ENCODE measurements at regions not wholly inside any gene's neighbourhood (a gene's known extent, or its start where the extent isn't known, plus 50 kb on each side); places are given as distances from the start of the nearest gene placed in this dataset.

DNA sequence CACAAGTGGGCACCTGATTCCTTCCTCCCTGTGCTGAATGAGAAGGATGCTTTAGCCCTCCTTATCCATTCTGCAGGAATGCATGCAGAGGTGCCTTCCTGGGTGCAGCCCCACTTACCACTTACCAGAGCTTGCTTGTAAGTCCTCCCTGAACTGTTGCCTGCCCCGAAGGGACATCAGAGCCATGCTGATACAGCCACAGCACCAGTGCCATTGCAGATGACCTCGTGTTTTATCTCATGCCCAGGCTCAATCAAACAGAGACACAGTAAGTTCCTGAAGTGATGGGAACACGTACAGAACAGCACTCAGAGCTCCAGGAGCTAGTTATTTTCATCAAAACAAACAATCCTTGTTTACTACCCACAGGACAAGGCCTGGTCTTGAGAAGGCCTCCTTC lies 81.9 kb downstream of the ATP1A1 start:
- CTCF ChIA-PET: interaction anchor here (0.8 to 1.7 kb wide), 6 partner anchors 8 to 316 kb away, joined by 3 to 8 read pairs (median 4); no protein-coding TSS in a partner anchor
- POLR2A ChIA-PET: no interaction called here
- TF ChIP-seq, protein P1, sequence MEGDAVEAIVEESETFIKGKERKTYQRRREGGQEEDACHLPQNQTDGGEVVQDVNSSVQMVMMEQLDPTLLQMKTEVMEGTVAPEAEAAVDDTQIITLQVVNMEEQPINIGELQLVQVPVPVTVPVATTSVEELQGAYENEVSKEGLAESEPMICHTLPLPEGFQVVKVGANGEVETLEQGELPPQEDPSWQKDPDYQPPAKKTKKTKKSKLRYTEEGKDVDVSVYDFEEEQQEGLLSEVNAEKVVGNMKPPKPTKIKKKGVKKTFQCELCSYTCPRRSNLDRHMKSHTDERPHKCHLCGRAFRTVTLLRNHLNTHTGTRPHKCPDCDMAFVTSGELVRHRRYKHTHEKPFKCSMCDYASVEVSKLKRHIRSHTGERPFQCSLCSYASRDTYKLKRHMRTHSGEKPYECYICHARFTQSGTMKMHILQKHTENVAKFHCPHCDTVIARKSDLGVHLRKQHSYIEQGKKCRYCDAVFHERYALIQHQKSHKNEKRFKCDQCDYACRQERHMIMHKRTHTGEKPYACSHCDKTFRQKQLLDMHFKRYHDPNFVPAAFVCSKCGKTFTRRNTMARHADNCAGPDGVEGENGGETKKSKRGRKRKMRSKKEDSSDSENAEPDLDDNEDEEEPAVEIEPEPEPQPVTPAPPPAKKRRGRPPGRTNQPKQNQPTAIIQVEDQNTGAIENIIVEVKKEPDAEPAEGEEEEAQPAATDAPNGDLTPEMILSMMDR (IDR thresholded peaks at IDR 0.05; ENCODE audit: control extremely low read depth, extremely low read depth, low read depth, missing control alignments): no peak
- DNase-seq (ENCODE audit: extremely low spot score): no peak

DNA sequence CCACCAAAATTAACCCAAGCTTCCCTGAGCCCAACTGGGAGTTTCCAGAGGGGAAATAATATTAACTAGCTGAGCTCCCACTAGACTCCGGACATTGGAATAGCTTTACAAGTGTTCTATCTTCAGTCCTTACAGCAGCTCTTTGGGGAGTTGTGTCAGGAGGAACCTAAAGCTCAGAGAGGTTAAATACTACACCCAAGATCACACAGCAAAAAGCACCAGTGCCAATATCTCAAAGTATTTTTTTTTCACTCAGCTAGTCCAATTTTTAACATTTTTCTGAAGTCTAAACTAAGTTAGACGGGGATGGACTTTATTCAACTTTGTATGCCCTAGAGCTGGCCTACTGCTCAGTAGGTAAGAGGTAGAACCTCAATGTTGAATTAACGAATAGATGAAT lies 82.5 kb downstream of the ATP1A1 start:
- POLR2A ChIA-PET: no interaction called here
- CTCF ChIA-PET: interaction anchor here (0.8 to 3.0 kb wide), 6 partner anchors 8 to 316 kb away, joined by 3 to 14 read pairs (median 4); no protein-coding TSS in a partner anchor
- no peak for DNase-seq (ENCODE audit: extremely low spot score)
- TF ChIP-seq, protein P1 (IDR thresholded peaks at IDR 0.05; ENCODE audit: control extremely low read depth, extremely low read depth, low read depth, missing control alignments): no peak

DNA sequence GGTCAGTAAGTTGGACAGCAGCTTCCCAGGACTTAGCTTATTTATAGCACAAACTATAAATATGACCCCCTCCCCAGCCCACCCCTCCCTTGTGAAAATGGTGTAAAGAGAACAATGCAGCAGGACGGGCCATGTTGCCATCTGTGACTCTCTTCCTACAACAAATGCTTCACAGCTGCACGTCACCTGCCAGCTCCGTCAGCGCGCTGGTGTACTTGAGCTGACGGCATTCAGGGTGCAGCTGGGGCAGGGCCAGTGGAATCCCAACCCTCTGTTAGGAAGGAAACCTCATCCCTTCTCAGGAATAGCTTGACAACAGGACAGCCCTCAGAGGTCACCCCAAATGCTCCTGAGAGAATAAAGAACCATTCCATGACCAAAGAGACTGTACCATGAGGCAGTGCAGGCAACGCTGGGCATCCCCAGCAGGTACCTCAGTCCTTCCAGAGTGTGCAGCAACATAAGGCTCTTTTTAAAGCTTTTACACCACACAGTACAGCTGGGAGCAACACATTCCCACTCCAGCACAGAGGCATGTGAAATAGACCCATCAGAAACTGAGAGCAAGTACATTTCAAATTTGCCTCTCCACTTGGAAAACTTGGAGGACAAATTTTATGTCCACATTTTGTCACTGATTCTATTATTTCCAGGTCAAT lies 85.0 kb downstream of the ATP1A1 start:
- TF ChIP-seq, protein P1 (IDR thresholded peaks at IDR 0.05; ENCODE audit: control extremely low read depth, extremely low read depth, low read depth, missing control alignments): no peak
- POLR2A ChIA-PET: no interaction called here
- CTCF ChIA-PET: interaction anchor here (1.1 to 3.0 kb wide), 3 partner anchors 14 to 27 kb away, joined by 3 to 14 read pairs (median 3); no protein-coding TSS in a partner anchor
- DNase-seq (ENCODE audit: extremely low spot score): no peak

DNA sequence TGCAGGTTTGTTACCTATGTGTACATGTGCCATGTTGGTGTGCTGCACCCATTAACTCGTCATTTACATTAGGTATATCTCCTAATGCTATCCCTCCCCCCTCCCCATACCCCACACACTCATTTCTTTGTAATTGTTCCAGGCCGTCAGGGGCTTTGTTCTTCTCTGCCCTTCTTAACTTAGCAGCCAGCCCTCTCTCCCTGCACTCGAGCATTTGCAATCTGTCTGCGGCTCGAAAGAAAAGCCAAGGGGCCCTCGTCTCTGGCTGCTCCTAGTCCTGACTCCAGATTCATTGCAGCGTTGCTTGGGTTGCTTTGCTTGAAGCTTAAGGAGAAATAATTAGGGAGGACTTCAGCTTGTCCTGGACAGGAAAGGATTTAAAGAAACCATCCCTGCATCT lies 85.7 kb downstream of the ATP1A1 start:
- DNase-seq (ENCODE audit: extremely low spot score): no peak
- POLR2A ChIA-PET: no interaction called here
- CTCF ChIA-PET: no interaction called here
- TF ChIP-seq, protein P1 (IDR thresholded peaks at IDR 0.05; ENCODE audit: control extremely low read depth, extremely low read depth, low read depth, missing control alignments): no peak

DNA sequence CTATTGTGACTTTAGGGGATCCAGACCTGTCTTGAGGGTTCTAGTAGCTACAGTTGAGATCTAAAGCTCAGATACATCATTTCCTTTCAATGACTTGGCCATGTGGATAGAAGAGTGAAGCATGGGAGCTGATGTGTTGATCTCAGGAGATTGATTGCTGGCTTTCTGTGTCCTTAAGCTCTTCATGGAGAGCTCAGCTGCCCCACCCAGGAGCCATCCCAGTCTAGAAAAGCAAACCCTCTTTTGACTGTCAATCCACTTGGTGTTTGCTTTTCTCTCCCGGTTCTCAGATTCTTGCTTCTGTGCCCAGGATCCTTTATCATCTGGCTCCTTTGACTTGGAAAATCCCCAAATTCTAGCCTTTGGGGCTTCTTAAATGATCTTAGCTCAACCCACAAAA lies 87.2 kb downstream of the ATP1A1 start:
- DNase-seq (ENCODE audit: extremely low spot score): no peak
- POLR2A ChIA-PET: no interaction called here
- CTCF ChIA-PET: interaction anchor here (0.7 to 1.0 kb wide), 2 partner anchors 9 to 24 kb away, joined by 3 read pairs; no protein-coding TSS in a partner anchor
- TF ChIP-seq, protein P1 (IDR thresholded peaks at IDR 0.05; ENCODE audit: control extremely low read depth, extremely low read depth, low read depth, missing control alignments): no peak

DNA sequence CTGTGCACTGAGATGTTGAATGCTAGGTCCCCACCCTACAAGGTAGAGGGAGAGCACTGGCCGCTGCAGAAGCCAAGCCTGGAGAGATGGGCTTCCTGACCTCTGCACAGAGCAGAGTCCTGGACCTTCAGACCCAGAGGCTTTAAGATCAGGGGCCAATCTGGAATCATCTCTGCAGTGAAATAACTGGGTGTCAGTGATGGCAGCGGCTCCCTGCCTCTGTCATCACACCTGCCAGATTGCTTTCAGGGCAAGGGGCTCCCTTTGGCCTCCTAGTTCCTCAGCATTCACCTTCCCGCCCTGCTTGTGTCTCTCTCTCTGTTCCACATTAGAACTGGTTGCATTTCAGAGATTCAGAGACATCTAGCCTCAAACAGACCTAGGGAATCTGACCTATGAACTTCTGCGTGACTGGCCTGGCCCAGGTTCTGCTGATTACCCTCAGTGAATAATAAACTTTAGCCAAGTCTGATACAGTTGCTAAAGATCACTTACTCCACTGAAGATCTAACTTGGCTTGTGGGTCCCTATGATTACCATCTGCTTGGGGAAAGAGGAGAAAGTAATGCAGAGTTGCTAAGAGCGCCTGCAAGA lies 87.8 kb downstream of the ATP1A1 start:
- no peak for DNase-seq (ENCODE audit: extremely low spot score)
- TF ChIP-seq, protein P1 (IDR thresholded peaks at IDR 0.05; ENCODE audit: control extremely low read depth, extremely low read depth, low read depth, missing control alignments): no peak
- ChIA-PET POLR2A (no interaction called here), CTCF (interaction anchor here (0.7 to 3.2 kb wide), 3 partner anchors 9 to 24 kb away, joined by 3 to 20 read pairs (median 3); no protein-coding TSS in a partner anchor)

Data from GM10248 (cell line).